HL-60/S4 treated with retinoic acid at 250 ng/mL for 4 days and 3 days (cell line): ENCODE measurements at regions not wholly inside any gene's neighbourhood (a gene's known extent, or its start where the extent isn't known, plus 50 kb on each side); places are given as distances from the start of the nearest gene placed in this dataset.
"Not testable (repeated sequence)": the region's sequence is repeated elsewhere in the genome, so short reads cannot be mapped to it uniquely, and the experiment has no call there.

Experiments used
- in situ Hi-C: fragments of 300-500 bp; cut with MboI; formaldehyde crosslinking; loops from 2 replicates; pipeline ENCODE4 v1.7.0; 2022; ENCODE audit warnings: low sequenced_read_pairs

GRCh38 chr7:113179313-113179712 lies 61.0 kb upstream of the SMIM30 start:
- in situ Hi-C loops, result no loop called here

DNA sequence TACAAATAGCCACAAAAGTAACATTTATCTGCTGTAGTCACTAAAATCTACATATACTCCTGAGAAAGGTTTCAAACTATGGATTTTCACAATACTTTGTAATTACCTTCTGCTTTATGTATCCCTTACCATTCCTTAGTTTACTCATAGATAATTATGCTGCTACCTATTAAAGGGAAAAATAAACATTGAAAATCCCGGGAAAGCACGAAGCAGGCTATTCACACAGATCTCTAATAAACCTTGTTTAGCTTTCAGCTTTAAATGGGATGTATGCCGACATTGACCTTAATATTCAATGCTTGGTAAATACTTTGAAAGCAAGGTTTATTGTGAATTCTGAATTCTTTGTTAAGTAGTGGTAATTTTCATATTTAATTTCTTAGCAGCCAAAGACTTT lies 58.5 kb upstream of the SMIM30 start:
- in situ Hi-C loops, result no loop called here

- in situ Hi-C loops, result not testable (repeated sequence)
These were observed 57.8 kb upstream of the SMIM30 start for GRCh38 chr7:113176180-113176579.

DNA sequence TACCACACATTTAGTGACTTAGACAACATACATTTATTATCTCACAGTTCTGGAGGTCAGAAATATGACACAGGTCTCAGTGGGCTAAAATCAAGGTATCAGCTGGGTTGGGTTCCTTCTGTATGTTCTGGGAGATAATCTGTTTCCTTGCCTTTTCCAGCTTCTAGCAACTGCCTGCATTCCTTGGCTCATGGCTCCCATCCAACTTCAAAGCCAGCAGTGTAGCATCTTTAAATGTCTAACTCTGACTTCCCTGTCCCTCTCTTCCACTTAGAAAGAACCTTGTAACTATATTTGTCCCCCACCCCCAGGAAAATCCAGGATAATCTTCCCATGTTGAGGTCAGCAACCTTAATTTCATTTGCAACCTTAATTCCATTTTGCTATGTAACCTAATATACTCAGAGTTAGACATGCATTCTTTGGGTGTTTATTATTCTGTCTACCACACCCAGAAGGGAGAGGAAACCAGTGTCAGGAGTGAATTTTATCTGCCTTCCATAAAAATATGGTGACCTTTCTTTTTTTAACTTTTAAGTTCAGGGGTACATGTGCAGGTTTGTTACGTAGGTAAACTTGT lies 57.3 kb upstream of the SMIM30 start:
- in situ Hi-C loops, result no loop called here

DNA sequence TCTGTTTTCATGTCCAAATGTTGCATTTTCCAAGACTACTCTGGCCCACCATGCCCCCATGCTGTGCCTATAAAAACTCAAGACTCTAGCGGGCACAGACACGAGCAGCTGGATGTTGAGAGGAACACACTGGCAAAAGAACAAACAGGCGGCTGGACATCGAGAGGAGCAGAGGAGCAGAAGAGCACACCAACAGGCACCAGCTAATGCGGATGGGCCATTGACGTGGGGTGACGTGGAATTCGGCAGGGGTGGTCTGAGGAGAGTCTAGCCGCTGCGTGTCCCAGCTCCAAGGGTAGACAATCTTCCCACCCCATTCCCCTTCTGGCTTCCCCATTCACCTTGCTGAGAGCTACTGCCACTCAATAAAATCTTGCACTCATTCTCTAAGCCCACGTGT lies 54.4 kb upstream of the SMIM30 start:
- in situ Hi-C loops, result no loop called here

GRCh38 chr7:113170591-113170990 lies 52.2 kb upstream of the SMIM30 start:
- in situ Hi-C loops, result no loop called here
